ENCODE measurements at regions not wholly inside any gene's neighbourhood (a gene's known extent, or its start where the extent isn't known, plus 50 kb on each side); places are given as distances from the start of the nearest gene placed in this dataset.

GRCh38 chr1:57833296-57833695, 409.4 kb upstream of the DAB1 start:
- Histone ChIP-seq H3K36me3 (replicated peaks in 1 of 2; ENCODE audit: control insufficient read depth in 1 of 2, insufficient read depth in 2 of 2, low read length in 2 of 2) (no peaks in the 10 kb centered on the region), H4K20me1 (ENCODE audit: insufficient read depth, low read length) (no peaks in the 10 kb centered on the region), H3K9ac (ENCODE audit: insufficient read depth, low read length, poor library complexity, severe bottlenecking) (no peak overlapping the region), H3K27me3 (ENCODE audit: control insufficient read depth in 2 of 2, insufficient read depth in 2 of 2, low read length in 2 of 2) (no peaks in the 10 kb centered on the region), H3K4me1 (ENCODE audit: control insufficient read depth in 1 of 2, insufficient read depth in 2 of 2, low read length in 2 of 2) (no peaks in the 10 kb centered on the region), H3K4me2 (replicated peaks; ENCODE audit: extremely low read depth, low read length, poor library complexity, severe bottlenecking) (no peak overlapping the region), H3K27ac (ENCODE audit: low read depth in 1 of 2, low read length in 2 of 2) (no peak overlapping the region), H3K9me3 (replicated peaks in 1 of 2; ENCODE audit: control insufficient read depth in 1 of 2, insufficient read depth in 1 of 2, low read length in 2 of 2) (peaks cover 3 to 4% of the 10 kb centered on the region in 2 donors), H3K4me3 (replicated peaks in 1 of 3; ENCODE audit: low read depth in 2 of 3, low read length in 3 of 3) (no peak overlapping the region), H2AFZ (ENCODE audit: insufficient read depth, low read depth, low read length, poor library complexity, severe bottlenecking) (no peak overlapping the region), H3K79me2 (ENCODE audit: insufficient read depth, low read length) (no peaks in the 10 kb centered on the region)
- Mint-ChIP-seq H3K9me3 (peaks cover 0 to 4% (median 3%) of the 10 kb centered on the region in 7 donors), H3K36me3 (no peaks in the 10 kb centered on the region), H3K4me1 (no peaks in the 10 kb centered on the region), H3K27me3 (ENCODE audit: low read depth in 3 of 3) (peaks cover 0 to 2% (median 0%) of the 10 kb centered on the region in 3 donors), H3K27ac (no peak overlapping the region), H3K4me3 (no peak overlapping the region)
- TF ChIP-seq CTCF (IDR thresholded peaks at IDR 0.05): no peak
- DNase-seq: no peak
- intact Hi-C loops (cut with micrococcal nuclease): no loop called here
- WGBS (ENCODE audit: insufficient coverage): 71% methylated on average over 1 of the region's 2 CpGs

GRCh38 chr1:57832612-57833011, 408.8 kb upstream of the DAB1 start:
- Histone ChIP-seq H3K4me3 (replicated peaks in 1 of 3; ENCODE audit: low read depth in 2 of 3, low read length in 3 of 3) (no peak overlapping the region), H3K4me2 (replicated peaks; ENCODE audit: extremely low read depth, low read length, poor library complexity, severe bottlenecking) (no peak overlapping the region), H2AFZ (ENCODE audit: insufficient read depth, low read depth, low read length, poor library complexity, severe bottlenecking) (no peak overlapping the region), H3K36me3 (replicated peaks in 1 of 2; ENCODE audit: control insufficient read depth in 1 of 2, insufficient read depth in 2 of 2, low read length in 2 of 2) (no peaks in the 10 kb centered on the region), H3K27ac (ENCODE audit: low read depth in 1 of 2, low read length in 2 of 2) (no peak overlapping the region), H3K27me3 (ENCODE audit: control insufficient read depth in 2 of 2, insufficient read depth in 2 of 2, low read length in 2 of 2) (no peaks in the 10 kb centered on the region), H3K9ac (ENCODE audit: insufficient read depth, low read length, poor library complexity, severe bottlenecking) (no peak overlapping the region), H3K79me2 (ENCODE audit: insufficient read depth, low read length) (no peaks in the 10 kb centered on the region), H4K20me1 (ENCODE audit: insufficient read depth, low read length) (no peaks in the 10 kb centered on the region), H3K4me1 (ENCODE audit: control insufficient read depth in 1 of 2, insufficient read depth in 2 of 2, low read length in 2 of 2) (no peaks in the 10 kb centered on the region), H3K9me3 (replicated peaks in 1 of 2; ENCODE audit: control insufficient read depth in 1 of 2, insufficient read depth in 1 of 2, low read length in 2 of 2) (peaks cover 3 to 4% of the 10 kb centered on the region in 2 donors)
- peaks cover 0 to 2% (median 0%) of the 10 kb centered on the region in 3 donors for H3K27me3 Mint-ChIP-seq (ENCODE audit: low read depth in 3 of 3)
- TF ChIP-seq CTCF (IDR thresholded peaks at IDR 0.05): no peak
- no peaks in the 10 kb centered on the region for H3K36me3 Mint-ChIP-seq
- intact Hi-C loops (cut with micrococcal nuclease): no loop called here
- DNase-seq: no peak
- H3K9me3 Mint-ChIP-seq: peaks cover 0 to 7% (median 3%) of the 10 kb centered on the region in 7 donors
- H3K27ac Mint-ChIP-seq: no peak overlapping the region
- no peak overlapping the region for H3K4me3 Mint-ChIP-seq
- no peaks in the 10 kb centered on the region for H3K4me1 Mint-ChIP-seq
